Mucosa of descending colon (tissue), 3 donors: ENCODE measurements at regions not wholly inside any gene's neighbourhood (a gene's known extent, or its start where the extent isn't known, plus 50 kb on each side); places are given as distances from the start of the nearest gene placed in this dataset.

ENCODE experiments used
- ATAC-seq: fragments of 200-7000 bp; cut with Tn5 transposase; one replicate; pipeline ENCODE4 v1.9.1; 2020; ENCODE audit warnings: mild to moderate bottlenecking, moderate library complexity
- DNase-seq, 3 donors: peaks; one replicate each; pipeline ENCODE4 v3.0.0-alpha.2; 2020
- H3K36me3 ChIP-seq: fragments of 200-600 bp; one replicate; pipeline ENCODE4 v1.8.0; 2021; ENCODE audit warnings: low read depth, mild to moderate bottlenecking
- H3K4me1 ChIP-seq: fragments of 200-600 bp; one replicate; pipeline ENCODE4 v1.8.0; 2021; ENCODE audit warnings: low read depth, mild to moderate bottlenecking
- H3K4me3 ChIP-seq: fragments of 200-600 bp; one replicate; pipeline ENCODE4 v1.8.0; 2021; ENCODE audit warnings: mild to moderate bottlenecking
- H3K9me3 ChIP-seq: fragments of 200-600 bp; one replicate; pipeline ENCODE4 v1.8.0; 2021; ENCODE audit warnings: mild to moderate bottlenecking
- CTCF ChIP-seq: fragments of 200-600 bp; IDR thresholded peaks from one replicate; pipeline ENCODE4 v1.8.0; 2022; ENCODE audit warnings: antibody characterized with exemption, mild to moderate bottlenecking
- intact Hi-C, 2 donors: fragments of 100-400 bp; cut with DNase I in 1 of 2; cut with micrococcal nuclease in 1 of 2; formaldehyde crosslinking; loops; one replicate each; pipeline versions ENCODE4 v1.11.0 to v1.11.1; 2022; cut with DNase I, micrococcal nuclease
- donor health status: DM: no; HTN: no; CAD: no; lungs with moderate emphysema.
- donor health status: DM: no; HTN: no; CAD: no.
- donor health status: DM: no; HTN: yes; CAD: no.

- peaks cover 3% of the 10 kb centered on the region for H3K4me1 ChIP-seq
- no peaks in the 10 kb centered on the region for H3K36me3 ChIP-seq
- TF ChIP-seq CTCF: no peak
- H3K9me3 ChIP-seq: no peaks in the 10 kb centered on the region
- intact Hi-C loops: no loop called here
- H3K4me3 ChIP-seq: no peak overlapping the region
- ATAC-seq: no peak
- DNase-seq: no peak
These were observed 227.8 kb downstream of the ETS1 start for GRCh38 chr11:128359515-128359914.

GRCh38 chr11:128357073-128357472 is 230.3 kb downstream of the ETS1 start:
- intact Hi-C loops: no loop called here
- DNase-seq: no peak
- Histone ChIP-seq H3K4me1 (peaks cover 3% of the 10 kb centered on the region), H3K4me3 (no peak overlapping the region), H3K9me3 (no peaks in the 10 kb centered on the region), H3K36me3 (no peaks in the 10 kb centered on the region)
- ATAC-seq: no peak
- no peak for TF ChIP-seq CTCF

- no peaks in the 10 kb centered on the region for H3K9me3 ChIP-seq
- H3K4me1 ChIP-seq: peaks cover 3% of the 10 kb centered on the region
- ATAC-seq: peak; percentile 64
- intact Hi-C loops: no loop called here
- no peak overlapping the region for H3K4me3 ChIP-seq
- no peaks in the 10 kb centered on the region for H3K36me3 ChIP-seq
- DNase-seq: no peak
- TF ChIP-seq CTCF: no peak
These were observed 231.8 kb downstream of the ETS1 start for GRCh38 chr11:128355558-128355957.

- no peak for TF ChIP-seq CTCF
- Histone ChIP-seq H3K9me3 (no peaks in the 10 kb centered on the region), H3K36me3 (no peaks in the 10 kb centered on the region), H3K4me3 (no peak overlapping the region), H3K4me1 (peaks cover 3% of the 10 kb centered on the region)
- intact Hi-C loops: no loop called here
- DNase-seq (no peak), ATAC-seq (no peak)
These were observed 232.9 kb downstream of the ETS1 start for GRCh38 chr11:128354476-128354875.

- no peak for TF ChIP-seq CTCF
- DNase-seq: no peak
- no peak for ATAC-seq
- intact Hi-C loops: no loop called here
- Histone ChIP-seq H3K4me3 (no peak overlapping the region), H3K4me1 (peaks cover 3% of the 10 kb centered on the region), H3K36me3 (no peaks in the 10 kb centered on the region), H3K9me3 (no peaks in the 10 kb centered on the region)
These were observed 236.2 kb downstream of the ETS1 start for GRCh38 chr11:128351168-128351567.

GRCh38 chr11:128349650-128350299 is 237.6 kb downstream of the ETS1 start:
- ATAC-seq (peak; percentile 60), DNase-seq (no peak)
- Histone ChIP-seq H3K4me3 (no peak overlapping the region), H3K9me3 (no peaks in the 10 kb centered on the region), H3K36me3 (no peaks in the 10 kb centered on the region), H3K4me1 (no peaks in the 10 kb centered on the region)
- no peak for TF ChIP-seq CTCF
- intact Hi-C loops: no loop called here
